Fibroblast of skin of scalp (primary cell): ENCODE measurements at regions not wholly inside any gene's neighbourhood (a gene's known extent, or its start where the extent isn't known, plus 50 kb on each side); places are given as distances from the start of the nearest gene placed in this dataset.
"Not testable (repeated sequence)": the region's sequence is repeated elsewhere in the genome, so short reads cannot be mapped to it uniquely, and the experiment has no call there.

Source experiments
- DNase-seq: peaks from one replicate; pipeline ENCODE4 v3.0.0-alpha.2; 2013

- DNase-seq, result no peak
These were observed 55.9 kb downstream of the BHLHE40 start for GRCh38 chr3:5035113-5035512.

- DNase-seq, result no peak
These were observed 56.6 kb downstream of the BHLHE40 start for GRCh38 chr3:5035692-5036391.

- DNase-seq, result no peak
These were observed 57.1 kb downstream of the BHLHE40 start for GRCh38 chr3:5036392-5036766.

DNA sequence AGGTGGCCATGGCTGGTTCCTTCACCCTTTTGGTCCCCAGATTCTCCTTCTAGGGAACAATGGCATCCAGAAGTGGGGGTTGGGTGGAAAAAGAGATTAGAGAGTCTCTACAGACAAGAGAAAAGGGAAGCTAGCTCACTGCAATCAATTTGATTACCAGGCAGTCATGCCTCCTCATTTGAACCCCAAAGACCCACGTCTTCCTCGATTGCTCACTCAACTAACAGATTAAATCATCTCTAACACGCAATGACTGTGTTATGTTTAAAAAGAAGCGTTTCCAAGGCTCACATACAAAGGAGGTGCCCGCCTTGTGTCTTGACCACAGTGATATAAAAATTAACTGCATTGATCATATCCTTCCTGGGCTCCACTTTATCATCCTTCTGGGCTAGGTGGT, 57.6 kb downstream of the BHLHE40 start:
- no peak for DNase-seq

DNA sequence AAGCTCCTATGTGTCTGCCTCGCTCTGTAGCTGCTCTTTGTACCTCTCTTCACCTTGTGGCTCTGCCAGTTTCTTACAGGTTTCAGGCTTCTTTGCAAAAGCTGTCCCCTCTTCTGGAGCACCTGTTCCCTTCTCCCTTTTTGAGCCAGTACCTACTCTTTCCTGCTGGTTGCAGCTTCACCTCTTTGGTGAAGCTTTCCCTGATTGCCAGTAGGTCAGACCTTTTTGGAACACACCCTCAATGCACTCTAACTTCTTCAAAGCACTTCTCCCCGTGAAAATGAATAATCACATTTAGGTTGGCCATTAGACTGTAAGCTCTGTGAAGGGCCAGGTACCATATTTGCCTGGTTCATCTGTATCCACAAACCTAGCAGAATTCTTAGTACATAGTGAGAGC, 60.3 kb downstream of the BHLHE40 start:
- no peak for DNase-seq

GRCh38 chr3:5041315-5041714, 62.1 kb downstream of the BHLHE40 start:
- DNase-seq, result no peak

DNA sequence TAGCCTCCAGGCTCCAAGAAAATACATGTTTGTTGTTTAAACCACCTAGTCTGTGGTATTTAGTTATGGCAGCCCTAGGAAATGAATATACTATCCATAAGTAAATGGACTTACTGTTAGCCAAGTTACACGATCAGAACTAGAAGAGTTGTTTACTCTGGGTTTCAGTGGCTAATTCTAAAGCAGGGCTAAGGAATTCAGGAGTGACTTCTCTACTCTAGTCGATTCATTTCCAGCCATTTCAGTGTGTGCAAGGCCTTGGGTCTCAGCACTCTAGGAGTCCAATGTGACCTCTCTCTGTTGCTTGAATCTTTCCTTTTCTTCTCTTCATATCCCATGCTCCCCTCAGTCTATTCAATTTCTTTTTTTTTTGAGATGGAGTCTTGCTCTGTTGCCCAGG, 66.7 kb downstream of the BHLHE40 start:
- DNase-seq, result no peak

DNA sequence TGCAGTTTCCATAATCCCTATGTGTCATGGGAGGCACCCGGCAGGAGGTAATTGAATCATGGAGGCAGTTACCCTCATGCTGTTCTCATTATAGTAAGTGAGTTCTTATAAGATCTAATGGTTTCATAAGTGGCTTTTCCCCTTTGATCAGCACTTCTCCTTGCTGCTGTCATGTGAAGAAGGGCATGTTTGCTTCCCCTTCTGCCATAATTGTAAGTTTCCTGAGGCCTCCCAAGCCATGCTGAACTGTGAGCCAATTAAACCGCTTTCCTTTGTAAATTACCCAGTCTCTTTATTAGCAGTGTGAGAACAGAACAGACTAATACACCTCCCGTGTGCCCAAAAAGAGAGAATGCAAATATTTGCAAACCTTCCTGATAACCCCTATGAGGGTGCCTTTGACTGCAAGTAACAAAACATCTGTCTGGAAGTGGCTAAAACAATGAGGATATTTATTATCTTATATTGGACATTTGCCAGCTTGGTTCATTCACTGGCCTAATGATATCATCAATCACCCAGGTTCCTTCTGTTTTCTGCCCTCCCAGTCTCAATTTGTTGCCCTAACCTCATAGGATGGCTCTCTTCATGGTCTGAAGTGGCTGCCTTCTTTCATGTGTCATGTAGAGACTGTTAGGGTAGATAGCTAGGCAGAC, 68.7 kb downstream of the BHLHE40 start:
- no peak for DNase-seq

DNA sequence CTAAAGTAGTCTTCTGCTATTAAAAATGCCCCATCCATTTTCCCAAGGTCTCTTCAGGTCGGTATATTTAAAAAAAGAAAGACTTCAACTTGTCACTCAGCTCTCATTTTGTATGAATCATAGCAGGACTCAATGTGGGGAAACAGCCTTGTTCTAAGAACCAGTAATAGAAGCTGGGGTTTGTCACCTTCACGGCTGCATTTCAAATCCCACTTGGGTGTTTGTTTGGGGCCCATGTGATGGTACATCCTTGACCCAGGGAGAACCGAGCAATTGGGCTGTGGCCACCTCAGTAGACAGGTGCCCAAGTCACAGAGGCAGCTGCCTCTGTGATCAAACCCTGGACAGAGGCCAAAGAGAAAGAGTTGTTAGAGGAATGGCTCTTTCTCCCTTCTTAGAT, 70.3 kb upstream of the ARL8B start:
- DNase-seq, result no peak

GRCh38 chr3:5052247-5052646, 69.8 kb upstream of the ARL8B start:
- no peak for DNase-seq

- DNase-seq, result peak; percentile 88
These were observed 68.9 kb upstream of the ARL8B start for GRCh38 chr3:5053021-5053831.

DNA sequence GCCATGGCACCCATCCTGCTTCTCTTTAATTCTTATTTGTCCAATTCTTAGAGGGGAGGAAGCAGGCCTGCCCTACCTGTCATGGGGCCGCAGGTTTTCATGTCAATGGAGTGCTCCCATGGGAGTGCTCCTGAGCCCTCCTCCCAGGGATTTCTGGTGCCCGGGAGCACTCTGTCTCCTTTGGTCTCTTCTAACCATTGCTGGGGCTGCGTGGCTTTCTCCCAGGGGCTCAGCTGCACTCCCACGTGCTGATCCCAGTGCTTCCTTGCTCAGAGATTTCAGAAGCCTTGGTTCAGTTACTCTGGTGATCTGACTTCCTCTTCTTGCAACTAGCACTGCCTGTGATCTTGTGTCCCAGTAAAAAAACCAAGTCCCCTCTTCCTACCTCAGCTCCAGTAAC, 68.0 kb upstream of the ARL8B start:
- DNase-seq, result no peak

- DNase-seq, result not testable (repeated sequence)
These were observed 67.5 kb upstream of the ARL8B start for GRCh38 chr3:5054579-5054978.

- no peak for DNase-seq
These were observed 66.6 kb upstream of the ARL8B start for GRCh38 chr3:5055357-5056110.

DNA sequence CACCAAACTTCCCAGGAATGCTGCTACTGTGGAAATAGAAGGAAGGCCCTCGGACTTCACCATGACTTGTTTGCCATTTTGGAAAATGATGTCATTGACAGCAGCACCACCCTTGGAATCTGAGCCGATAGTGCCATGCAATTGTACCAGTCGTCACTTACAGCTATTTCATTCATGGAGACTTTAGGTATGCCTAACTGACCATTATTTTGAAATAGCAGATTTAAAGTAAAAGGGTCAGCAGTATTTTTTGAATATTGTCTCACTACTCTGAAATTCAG, 66.0 kb upstream of the ARL8B start:
- DNase-seq, result no peak

- DNase-seq, result no peak
These were observed 64.8 kb upstream of the ARL8B start for GRCh38 chr3:5057272-5057671.

DNA sequence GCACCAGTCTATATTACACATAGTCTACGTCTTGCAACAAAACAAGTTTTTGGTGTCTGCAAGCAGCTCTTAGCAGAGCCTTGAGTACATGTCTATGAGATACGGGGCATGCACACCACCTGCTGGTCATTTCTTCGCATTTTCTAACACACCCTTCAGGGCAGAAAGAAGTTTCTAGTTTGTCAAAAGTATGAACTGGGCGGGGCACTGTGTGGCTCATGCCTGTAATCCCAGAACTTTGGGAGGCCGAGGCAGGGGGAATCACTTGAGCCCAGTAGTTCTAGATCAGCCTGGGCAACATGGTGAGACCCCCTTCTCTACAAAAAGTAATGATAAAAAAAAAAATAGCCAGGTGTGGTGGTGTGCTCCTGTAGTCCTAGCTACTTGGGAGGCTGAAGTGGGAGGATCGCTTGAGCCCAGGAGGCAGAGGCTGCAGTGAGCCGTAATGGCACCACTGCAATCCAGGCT, 64.2 kb upstream of the ARL8B start:
- peak; percentile 85 for DNase-seq

DNA sequence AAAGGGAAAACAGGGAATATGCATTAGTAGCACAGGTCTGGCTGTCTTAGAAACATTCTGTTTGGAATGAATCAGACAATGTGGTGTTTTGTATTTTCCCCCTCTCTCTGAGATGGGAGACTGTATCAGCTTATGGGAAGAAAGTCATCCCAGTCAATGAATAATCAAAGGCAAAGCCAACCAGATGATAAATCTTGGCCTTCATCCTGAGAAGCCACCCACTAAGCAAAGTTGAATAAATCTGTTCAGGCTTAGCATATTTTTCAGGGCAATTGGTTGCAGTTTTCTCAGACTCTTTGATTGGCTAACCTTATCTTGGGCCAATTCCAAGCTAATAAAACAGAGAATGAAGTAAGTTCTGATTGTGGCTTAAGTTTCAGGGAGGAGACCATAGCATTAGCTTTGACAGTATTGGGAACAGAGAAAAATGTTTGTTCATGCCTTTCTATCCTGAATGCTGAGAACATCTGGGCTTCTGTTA, 63.6 kb upstream of the ARL8B start:
- peak; percentile 81 for DNase-seq

DNA sequence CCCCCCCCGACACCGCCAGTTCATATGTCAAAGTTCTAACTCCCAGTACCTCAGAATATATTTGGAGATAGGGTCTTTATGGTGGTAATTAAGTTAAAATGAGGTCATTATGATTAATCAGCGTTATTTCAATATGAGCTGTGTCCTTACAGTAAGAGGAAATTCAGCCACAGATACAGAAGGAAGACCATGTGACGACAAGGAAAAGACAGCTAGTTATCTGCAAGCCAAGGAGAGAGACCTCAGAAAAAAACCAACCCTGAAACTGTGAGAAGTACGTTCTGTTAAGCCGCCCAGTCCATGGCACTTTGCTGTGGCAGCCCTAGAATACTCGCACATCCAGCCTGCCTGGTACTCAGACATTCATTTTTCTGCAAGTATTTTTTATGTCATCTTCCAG, 62.3 kb upstream of the ARL8B start:
- DNase-seq, result no peak

DNA sequence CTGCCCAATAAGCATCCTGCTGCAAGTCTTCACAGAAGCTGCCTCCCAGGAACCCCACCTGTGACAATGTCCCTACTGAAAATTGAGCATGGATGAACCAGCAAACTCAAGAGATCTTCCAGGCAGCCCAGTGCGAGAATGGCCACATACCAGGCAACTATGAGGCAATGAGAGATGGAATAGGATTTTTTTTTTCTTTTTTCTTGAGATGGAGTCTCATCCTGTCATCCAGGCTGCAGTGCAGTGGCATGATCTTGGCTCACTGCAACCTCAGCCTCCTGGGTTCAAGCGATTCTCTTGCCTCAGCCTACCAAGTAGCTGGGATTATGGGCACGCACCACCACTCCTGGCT, 60.9 kb upstream of the ARL8B start:
- DNase-seq, result no peak

- DNase-seq, result no peak
These were observed 58.4 kb upstream of the ARL8B start for GRCh38 chr3:5063724-5064123.

GRCh38 chr3:5068531-5069050, 53.5 kb upstream of the ARL8B start:
- DNase-seq, result no peak

DNA sequence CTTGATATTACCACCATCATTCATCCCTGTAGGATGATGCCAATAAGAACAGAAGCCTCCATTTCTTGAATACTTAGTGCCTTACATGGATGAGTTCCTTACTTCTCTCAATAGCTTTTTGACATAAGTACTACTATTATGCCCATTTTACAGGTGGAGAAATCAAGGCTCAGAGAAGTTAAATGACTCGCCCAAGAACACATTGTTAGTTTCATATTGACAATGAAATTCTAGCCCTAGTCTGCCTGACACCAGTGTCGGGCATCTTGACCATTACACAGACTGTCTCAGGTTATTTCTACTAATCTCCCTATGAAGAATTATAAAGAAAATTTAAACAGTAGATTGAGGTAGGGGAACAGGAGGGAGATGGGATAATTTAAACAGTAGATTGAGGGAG, 52.5 kb upstream of the ARL8B start:
- DNase-seq, result no peak
